GM12875 (cell line): ENCODE measurements at regions not wholly inside any gene's neighbourhood (a gene's known extent, or its start where the extent isn't known, plus 50 kb on each side); places are given as distances from the start of the nearest gene placed in this dataset.

ENCODE experiments used
- H3K4me3 ChIP-seq: one replicate; pipeline ENCODE4 v1.5.1; 2011; ENCODE audit warnings: low read depth, low read length, control low read depth
- TF ChIP-seq, protein P1 (sequence below): IDR thresholded peaks from 2 replicates; pipeline ENCODE4 v1.5.1; 2011; ENCODE audit warnings: low read depth, mild to moderate bottlenecking, control low read depth, inconsistent platforms, low read length, moderate library complexity, borderline replicate concordance; ENCODE audit not compliant: insufficient read depth

DNA sequence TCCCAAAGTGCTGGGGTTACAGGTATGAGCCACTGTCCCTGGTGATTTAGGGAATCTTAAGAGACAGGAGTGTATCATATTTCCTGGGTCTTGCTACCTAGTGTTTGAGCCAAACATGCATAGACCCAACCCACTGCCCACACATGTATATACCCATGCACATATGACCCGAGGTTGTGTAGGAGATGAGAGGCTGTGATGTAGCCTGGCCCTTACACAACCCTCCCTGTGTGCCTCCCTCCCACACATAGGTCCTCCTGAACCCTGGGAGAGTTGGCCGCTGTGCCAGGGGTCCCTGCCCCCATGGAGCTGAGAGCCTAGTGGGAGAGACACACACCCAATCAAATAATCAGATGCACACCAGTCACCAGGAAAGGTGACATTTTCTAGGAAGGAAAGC lies 365.9 kb downstream of the ZNF536 start:
- no peak overlapping the region for H3K4me3 ChIP-seq
- TF ChIP-seq, protein P1, sequence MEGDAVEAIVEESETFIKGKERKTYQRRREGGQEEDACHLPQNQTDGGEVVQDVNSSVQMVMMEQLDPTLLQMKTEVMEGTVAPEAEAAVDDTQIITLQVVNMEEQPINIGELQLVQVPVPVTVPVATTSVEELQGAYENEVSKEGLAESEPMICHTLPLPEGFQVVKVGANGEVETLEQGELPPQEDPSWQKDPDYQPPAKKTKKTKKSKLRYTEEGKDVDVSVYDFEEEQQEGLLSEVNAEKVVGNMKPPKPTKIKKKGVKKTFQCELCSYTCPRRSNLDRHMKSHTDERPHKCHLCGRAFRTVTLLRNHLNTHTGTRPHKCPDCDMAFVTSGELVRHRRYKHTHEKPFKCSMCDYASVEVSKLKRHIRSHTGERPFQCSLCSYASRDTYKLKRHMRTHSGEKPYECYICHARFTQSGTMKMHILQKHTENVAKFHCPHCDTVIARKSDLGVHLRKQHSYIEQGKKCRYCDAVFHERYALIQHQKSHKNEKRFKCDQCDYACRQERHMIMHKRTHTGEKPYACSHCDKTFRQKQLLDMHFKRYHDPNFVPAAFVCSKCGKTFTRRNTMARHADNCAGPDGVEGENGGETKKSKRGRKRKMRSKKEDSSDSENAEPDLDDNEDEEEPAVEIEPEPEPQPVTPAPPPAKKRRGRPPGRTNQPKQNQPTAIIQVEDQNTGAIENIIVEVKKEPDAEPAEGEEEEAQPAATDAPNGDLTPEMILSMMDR: no peak

DNA sequence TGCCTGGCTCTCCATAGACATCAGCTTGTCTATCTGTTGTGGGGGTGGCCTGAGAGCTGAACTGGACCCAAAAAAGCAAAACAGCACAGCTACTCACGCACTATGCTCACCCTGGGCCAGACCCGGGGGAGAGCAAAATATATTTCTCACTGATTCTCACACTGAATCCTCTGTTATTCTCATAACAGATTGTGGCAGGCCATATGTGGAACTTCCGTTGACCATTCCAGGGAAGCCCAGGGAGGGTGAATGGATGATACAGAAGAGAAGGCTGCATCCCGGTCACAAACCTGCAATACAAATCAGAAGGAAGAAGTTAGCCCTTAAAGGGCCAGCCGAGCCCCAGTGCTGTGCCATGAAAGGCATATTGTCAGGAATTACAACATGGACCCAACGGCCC lies 362.5 kb downstream of the ZNF536 start:
- no peak overlapping the region for H3K4me3 ChIP-seq
- TF ChIP-seq, protein P1: no peak

DNA sequence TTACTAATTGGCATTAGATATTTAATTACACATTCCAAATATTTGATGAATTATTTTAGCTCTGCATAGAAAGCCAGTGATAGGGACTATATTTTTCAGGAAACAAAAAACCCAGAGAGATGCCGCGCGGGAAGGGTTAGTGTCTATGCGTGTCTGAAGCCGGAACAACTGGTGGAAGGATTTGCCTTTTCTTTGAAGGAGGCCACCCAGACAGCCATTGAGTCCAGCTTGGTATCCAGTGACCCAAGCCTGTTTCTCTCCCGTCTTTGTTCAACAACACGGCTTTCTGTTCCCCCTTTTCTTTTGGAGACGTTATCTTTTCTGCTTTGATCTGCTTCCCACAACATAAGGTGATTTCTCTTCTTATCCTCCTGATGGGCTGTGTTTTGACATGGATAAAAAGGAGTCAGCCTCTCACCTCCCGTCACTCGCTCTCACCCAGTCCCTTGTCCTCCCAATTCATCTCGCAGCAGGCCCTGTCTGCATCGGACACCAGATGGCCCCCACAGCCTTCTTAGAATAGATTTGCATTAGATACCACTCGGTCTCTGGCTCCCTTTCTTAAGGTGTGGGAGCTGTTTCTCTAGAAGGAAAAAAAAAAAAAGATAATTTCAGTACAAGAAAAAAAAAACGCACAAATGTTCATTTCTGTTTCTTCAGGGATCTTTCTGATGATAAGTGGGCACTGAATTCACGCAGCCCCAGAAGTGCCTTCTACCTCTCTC lies 361.8 kb downstream of the ZNF536 start:
- no peak overlapping the region for H3K4me3 ChIP-seq
- TF ChIP-seq, protein P1: no peak

DNA sequence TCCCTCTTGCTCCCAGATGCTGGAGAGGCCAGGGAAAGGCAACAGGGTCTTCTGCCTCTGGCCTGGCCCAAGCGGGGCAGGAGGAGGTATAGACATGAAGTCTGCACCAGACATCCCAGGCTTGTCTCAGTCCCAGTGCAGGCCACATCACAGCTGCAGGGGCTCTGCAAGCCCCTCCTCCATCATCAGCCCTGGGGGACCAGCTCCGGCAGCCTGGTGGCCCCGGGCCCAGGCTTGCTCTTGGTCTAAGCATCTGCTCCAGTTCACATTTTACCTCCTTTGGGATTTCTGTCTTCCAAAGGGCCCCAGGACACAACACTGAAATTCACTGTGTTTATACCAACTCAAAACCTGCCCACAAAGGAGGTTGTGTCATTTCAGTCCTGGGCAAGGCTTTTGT lies 359.4 kb downstream of the ZNF536 start:
- H3K4me3 ChIP-seq: no peak overlapping the region
- TF ChIP-seq, protein P1: no peak

DNA sequence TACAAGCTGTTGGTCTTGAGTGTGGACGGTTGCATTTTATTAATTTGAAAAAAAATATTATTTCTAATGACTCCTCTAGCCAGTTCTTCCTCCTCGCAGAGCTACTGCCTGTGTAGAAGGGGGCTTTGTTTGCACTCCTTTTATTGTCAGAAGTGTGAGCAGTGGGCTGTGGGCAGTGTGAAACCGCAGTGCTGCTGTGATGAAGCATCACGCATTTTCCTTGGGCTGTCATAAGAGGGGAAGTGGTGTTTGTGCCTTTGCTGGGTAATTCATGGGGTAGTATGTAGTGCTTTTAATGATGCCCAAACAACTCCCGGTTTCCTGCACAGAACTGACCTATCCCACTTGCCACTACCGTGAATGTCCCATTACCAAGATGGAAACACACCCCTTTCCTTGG lies 357.3 kb downstream of the ZNF536 start:
- H3K4me3 ChIP-seq: no peak overlapping the region
- TF ChIP-seq, protein P1: no peak

DNA sequence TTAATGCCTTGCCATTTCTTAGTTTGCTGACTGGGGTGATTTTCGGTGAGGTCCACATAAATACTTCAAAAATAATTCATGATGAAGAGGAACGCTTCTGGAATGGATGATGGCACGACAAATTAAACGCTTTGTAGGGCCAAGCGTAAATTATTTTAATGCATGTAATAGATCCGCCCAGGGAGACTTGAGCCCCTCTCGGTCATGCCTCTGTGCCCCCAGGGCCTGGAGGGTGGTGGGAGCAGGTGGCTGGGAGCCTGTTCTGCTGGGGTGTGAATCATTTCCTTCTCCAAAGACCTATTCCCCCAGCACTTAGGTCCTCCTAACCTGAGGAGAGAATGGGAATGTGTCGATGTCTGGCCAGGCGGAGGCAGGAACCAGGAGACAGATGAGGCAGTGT lies 350.6 kb downstream of the ZNF536 start:
- no peak overlapping the region for H3K4me3 ChIP-seq
- TF ChIP-seq, protein P1: no peak

DNA sequence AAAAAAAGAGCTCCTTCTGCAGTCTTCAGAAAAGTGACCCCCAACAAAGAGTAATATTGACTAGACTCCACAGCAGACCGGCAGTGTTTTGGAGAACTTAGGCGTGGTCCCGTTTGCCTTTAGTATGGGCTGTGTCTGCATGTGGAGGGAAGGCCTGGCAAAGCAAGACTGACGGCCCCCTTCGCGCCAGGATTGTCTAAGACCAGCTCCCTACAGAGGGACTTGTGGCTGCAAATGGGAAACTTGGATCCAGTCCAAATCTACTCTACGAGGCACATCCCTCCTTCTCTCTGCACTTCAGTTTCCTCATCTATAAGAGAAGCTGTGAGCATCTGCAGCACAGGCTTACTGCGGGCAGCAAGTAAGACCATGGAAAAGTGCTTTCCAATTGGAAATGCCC lies 350.0 kb downstream of the ZNF536 start:
- TF ChIP-seq, protein P1: no peak
- H3K4me3 ChIP-seq: no peak overlapping the region
